Stimulated activated CD8-positive, alpha-beta memory T cell treated with anti-CD3 and anti-CD28 coated beads, Interleukin-7, amount 100 ng/mL, for 4 hours (primary cell): ENCODE measurements at regions not wholly inside any gene's neighbourhood (a gene's known extent, or its start where the extent isn't known, plus 50 kb on each side); places are given as distances from the start of the nearest gene placed in this dataset.

ENCODE experiments used
- DNase-seq, 2 donors: peaks; one replicate each; pipeline ENCODE4 v3.0.0-alpha.2; 2020; ENCODE audit warnings: low read depth in 2 of 2

- no peak for DNase-seq
Measured at GRCh38 chr5:109945097-109945678, 255.5 kb downstream of the MAN2A1 start.

GRCh38 chr5:109945723-109946480 lies 256.2 kb downstream of the MAN2A1 start:
- no peak for DNase-seq

GRCh38 chr5:109946610-109947009 lies 256.9 kb downstream of the MAN2A1 start:
- no peak for DNase-seq

- DNase-seq, result no peak
Measured at GRCh38 chr5:109947667-109948066, 257.9 kb downstream of the MAN2A1 start.

GRCh38 chr5:109950634-109951033 lies 260.9 kb downstream of the MAN2A1 start:
- DNase-seq, result no peak

- no peak for DNase-seq
Measured at GRCh38 chr5:109951348-109951747, 261.6 kb downstream of the MAN2A1 start.

- DNase-seq, result no peak
Measured at GRCh38 chr5:109951758-109952157, 262.0 kb downstream of the MAN2A1 start.

- DNase-seq, result no peak
Measured at GRCh38 chr5:109953761-109954160, 264.0 kb downstream of the MAN2A1 start.

GRCh38 chr5:109956884-109957283 lies 267.2 kb downstream of the MAN2A1 start:
- DNase-seq, result no peak

GRCh38 chr5:109958082-109958481 lies 268.4 kb downstream of the MAN2A1 start:
- no peak for DNase-seq

GRCh38 chr5:109959652-109960051 lies 269.9 kb downstream of the MAN2A1 start:
- no peak for DNase-seq

GRCh38 chr5:109961751-109962150 lies 272.0 kb downstream of the MAN2A1 start:
- no peak for DNase-seq

- DNase-seq, result no peak
Measured at GRCh38 chr5:109962882-109963603, 273.3 kb downstream of the MAN2A1 start.

GRCh38 chr5:109964136-109964535 lies 274.4 kb downstream of the MAN2A1 start:
- DNase-seq, result no peak

- DNase-seq, result no peak
Measured at GRCh38 chr5:109965634-109966033, 275.9 kb downstream of the MAN2A1 start.

GRCh38 chr5:109971968-109972367 lies 282.2 kb downstream of the MAN2A1 start:
- no peak for DNase-seq

- no peak for DNase-seq
Measured at GRCh38 chr5:109981979-109982378, 292.3 kb downstream of the MAN2A1 start.

- no peak for DNase-seq
Measured at GRCh38 chr5:109982966-109983534, 293.3 kb downstream of the MAN2A1 start.

- no peak for DNase-seq
Measured at GRCh38 chr5:109986726-109987125, 297.0 kb downstream of the MAN2A1 start.

GRCh38 chr5:109987355-109987754 lies 297.6 kb downstream of the MAN2A1 start:
- DNase-seq, result no peak

- DNase-seq, result no peak
Measured at GRCh38 chr5:109987970-109988369, 298.2 kb downstream of the MAN2A1 start.

- DNase-seq, result no peak
Measured at GRCh38 chr5:109989161-109989560, 299.4 kb downstream of the MAN2A1 start.
